RPMI7951 (cell line): ENCODE measurements at regions not wholly inside any gene's neighbourhood (a gene's known extent, or its start where the extent isn't known, plus 50 kb on each side); places are given as distances from the start of the nearest gene placed in this dataset.

Source experiments
- DNase-seq: peaks from one replicate; pipeline ENCODE4 v3.0.0-alpha.2; 2012; ENCODE audit warnings: low read depth

- DNase-seq = no peak
These were observed 167.3 kb downstream of the CDH26 start for GRCh38 chr20:60125513-60125912.

GRCh38 chr20:60126975-60127374, 168.8 kb downstream of the CDH26 start:
- DNase-seq = no peak

- peak; percentile 14 for DNase-seq
These were observed 173.2 kb downstream of the CDH26 start for GRCh38 chr20:60131375-60131774.

GRCh38 chr20:60132162-60132826, 174.1 kb downstream of the CDH26 start:
- no peak for DNase-seq

- DNase-seq = no peak
These were observed 174.8 kb downstream of the CDH26 start for GRCh38 chr20:60132827-60133670.

GRCh38 chr20:60135276-60135675, 177.1 kb downstream of the CDH26 start:
- no peak for DNase-seq

GRCh38 chr20:60136645-60137401, 178.6 kb downstream of the CDH26 start:
- DNase-seq = no peak

- DNase-seq = peak; percentile 59
These were observed 179.5 kb downstream of the CDH26 start for GRCh38 chr20:60137657-60138245.

GRCh38 chr20:60138256-60139220, 180.3 kb downstream of the CDH26 start:
- DNase-seq = peak; percentile 81

- no peak for DNase-seq
These were observed 181.6 kb downstream of the CDH26 start for GRCh38 chr20:60139663-60140446.

GRCh38 chr20:60142587-60142986, 184.4 kb downstream of the CDH26 start:
- no peak for DNase-seq

GRCh38 chr20:60143261-60143842, 185.1 kb downstream of the CDH26 start:
- DNase-seq = no peak

- DNase-seq = no peak
These were observed 186.2 kb downstream of the CDH26 start for GRCh38 chr20:60144404-60144803.

GRCh38 chr20:60144974-60145527, 186.8 kb downstream of the CDH26 start:
- no peak for DNase-seq

- no peak for DNase-seq
These were observed 188.8 kb downstream of the CDH26 start for GRCh38 chr20:60147004-60147403.

GRCh38 chr20:60148885-60149284, 190.7 kb downstream of the CDH26 start:
- no peak for DNase-seq

GRCh38 chr20:60152792-60153191, 194.6 kb downstream of the CDH26 start:
- no peak for DNase-seq

GRCh38 chr20:60160451-60161145, 202.4 kb downstream of the CDH26 start:
- no peak for DNase-seq

- no peak for DNase-seq
These were observed 209.6 kb downstream of the CDH26 start for GRCh38 chr20:60167812-60168211.
